GM23338 (cell line): ENCODE measurements at regions not wholly inside any gene's neighbourhood (a gene's known extent, or its start where the extent isn't known, plus 50 kb on each side); places are given as distances from the start of the nearest gene placed in this dataset.

Experiments used
- ATAC-seq: fragments of 200-7000 bp; cut with Tn5 transposase; 3 replicates; pipeline ENCODE4 v1.9.1; 2020
- DNase-seq: peaks from one replicate; pipeline ENCODE4 v3.0.0-alpha.2; 2015; ENCODE audit warnings: low spot score
- H2AFZ ChIP-seq: fragments of 200-600 bp; sonication (generic); 2 replicates; pipeline ENCODE4 v1.8.0; 2016; ENCODE audit warnings: antibody characterized with exemption, mild to moderate bottlenecking, moderate library complexity
- H3F3A ChIP-seq: fragments of 200-600 bp; sonication (generic); replicated peaks from 2 replicates; pipeline ENCODE4 v1.8.0; 2017; ENCODE audit warnings: antibody characterized with exemption, mixed run types, low read depth
- H3K27ac ChIP-seq: fragments of 200-600 bp; sonication (generic); 2 replicates; pipeline ENCODE4 v1.6.1; 2016; ENCODE audit warnings: low read depth
- H3K27me3 ChIP-seq: fragments of 200-600 bp; sonication (generic); 2 replicates; pipeline ENCODE4 v1.8.0; 2016; ENCODE audit warnings: mild to moderate bottlenecking, mixed run types, moderate library complexity; ENCODE audit not compliant: insufficient read depth
- H3K36me3 ChIP-seq: fragments of 200-600 bp; sonication (generic); 2 replicates; pipeline ENCODE4 v1.8.0; 2016; ENCODE audit warnings: mild to moderate bottlenecking; ENCODE audit not compliant: insufficient read depth
- H3K4me1 ChIP-seq: fragments of 200-600 bp; sonication (generic); 2 replicates; pipeline ENCODE4 v1.8.0; 2016; ENCODE audit warnings: mild to moderate bottlenecking, moderate library complexity; ENCODE audit not compliant: insufficient read depth
- H3K4me2 ChIP-seq: fragments of 200-600 bp; sonication (generic); 2 replicates; pipeline ENCODE4 v1.7.1; 2017; ENCODE audit warnings: mixed run types
- H3K4me3 ChIP-seq: fragments of 200-600 bp; sonication (generic); 2 replicates; pipeline ENCODE4 v1.6.1; 2016; ENCODE audit warnings: mixed run types
- H3K79me2 ChIP-seq: fragments of 200-600 bp; sonication (generic); replicated peaks from 2 replicates; pipeline ENCODE4 v1.8.0; 2017; ENCODE audit warnings: mild to moderate bottlenecking; ENCODE audit not compliant: insufficient read depth
- H3K9me2 ChIP-seq: fragments of 200-600 bp; sonication (generic); 2 replicates; pipeline ENCODE4 v1.8.0; 2017; ENCODE audit not compliant: insufficient read depth
- H4K20me1 ChIP-seq: fragments of 200-600 bp; sonication (generic); replicated peaks from 2 replicates; pipeline ENCODE4 v1.8.0; 2017; ENCODE audit warnings: mild to moderate bottlenecking; ENCODE audit not compliant: insufficient read depth
- H3K27ac Mint-ChIP-seq: 2 replicates; pipeline ENCODE4 v1.8.0; 2020; ENCODE audit warnings: inconsistent platforms, mild to moderate bottlenecking, moderate library complexity, mixed read lengths
- H3K27me3 Mint-ChIP-seq: 3 replicates; pipeline ENCODE4 v1.8.0; 2022; ENCODE audit warnings: low read depth, mild to moderate bottlenecking, moderate library complexity, mixed read lengths, inconsistent platforms; ENCODE audit not compliant: insufficient read depth, poor library complexity
- H3K36me3 Mint-ChIP-seq: 3 replicates; pipeline ENCODE4 v1.8.0; 2021; ENCODE audit warnings: low read depth, mild to moderate bottlenecking, inconsistent platforms, moderate library complexity, mixed read lengths
- H3K4me1 Mint-ChIP-seq: 3 replicates; pipeline ENCODE4 v1.8.0; 2020; ENCODE audit warnings: mild to moderate bottlenecking, inconsistent platforms, mixed read lengths
- H3K4me3 Mint-ChIP-seq: 3 replicates; pipeline ENCODE4 v1.8.0; 2021; ENCODE audit warnings: moderate library complexity, mild to moderate bottlenecking, inconsistent platforms, mixed read lengths
- H3K9me3 Mint-ChIP-seq: 3 replicates; pipeline ENCODE4 v1.8.0; 2020; ENCODE audit warnings: moderate library complexity, mild to moderate bottlenecking, inconsistent platforms, mixed read lengths
- CREB1 ChIP-seq: fragments of 250-450 bp; sonication (Bioruptor Pico); IDR thresholded peaks from 2 replicates; pipeline ENCODE4 v1.5.0; 2020; ENCODE audit warnings: low read depth, mild to moderate bottlenecking, moderate library complexity
- ETS1 ChIP-seq: IDR thresholded peaks from 2 replicates; pipeline ENCODE4 v1.6.1; 2016; ENCODE audit warnings: antibody characterized with exemption
- EZH2 ChIP-seq: fragments of 200-600 bp; sonication (generic); IDR thresholded peaks from one replicate; pipeline ENCODE4 v1.8.0; 2017; ENCODE audit warnings: antibody characterized with exemption, mild to moderate bottlenecking, low read depth; ENCODE audit not compliant: unreplicated experiment
- JUNB ChIP-seq: IDR thresholded peaks from one replicate; pipeline ENCODE4 v1.6.1; 2016; ENCODE audit warnings: antibody characterized with exemption; ENCODE audit not compliant: unreplicated experiment
- NANOG ChIP-seq: IDR thresholded peaks from 2 replicates; pipeline ENCODE4 v1.6.1; 2016; ENCODE audit warnings: antibody characterized with exemption, borderline replicate concordance
- POLR2AphosphoS5 ChIP-seq: IDR thresholded peaks from 2 replicates; pipeline ENCODE4 v1.6.1; 2016; ENCODE audit warnings: antibody characterized with exemption, low read depth
- STAT1 ChIP-seq: IDR thresholded peaks from one replicate; pipeline ENCODE4 v1.6.1; 2016; ENCODE audit warnings: antibody characterized with exemption; ENCODE audit not compliant: unreplicated experiment
- ZNF114 ChIP-seq: fragments of 250-450 bp; sonication (Bioruptor Pico); IDR thresholded peaks from 2 replicates; pipeline ENCODE4 v1.5.0; 2020; ENCODE audit warnings: mild to moderate bottlenecking, moderate library complexity
- ZNF331 ChIP-seq: fragments of 250-450 bp; sonication (Bioruptor Pico); IDR thresholded peaks from 2 replicates; pipeline ENCODE4 v1.5.0; 2020; ENCODE audit warnings: low read depth, mild to moderate bottlenecking, moderate library complexity
- ZNF462 ChIP-seq: fragments of 250-450 bp; sonication (Bioruptor Pico); IDR thresholded peaks from 2 replicates; pipeline ENCODE4 v1.5.0; 2020; ENCODE audit warnings: mild to moderate bottlenecking, moderate library complexity
- TF ChIP-seq, protein P1 (sequence below), 2 experiments: fragments of 200-600 bp in 1 of 2; sonication (generic) in 1 of 2; conservative IDR thresholded peaks; 2 replicates each; pipeline versions ENCODE4 v1.5.1 to v1.6.1; 2016 to 2017; ENCODE audit warnings: antibody characterized with exemption in 2 of 2, low read depth in 2 of 2, mild to moderate bottlenecking in 2 of 2, moderate library complexity in 1 of 2

GRCh38 chr12:115385141-115385540, 701.2 kb upstream of the TBX3 start:
- H3K4me2 ChIP-seq, result no peak overlapping the region
- no peak overlapping the region for H3K27ac Mint-ChIP-seq
- ATAC-seq (no peak), DNase-seq (no peak)
- H3K36me3 Mint-ChIP-seq, result no peaks in the 10 kb centered on the region
- no peak overlapping the region for H3K4me3 Mint-ChIP-seq
- no peaks in the 10 kb centered on the region for H3F3A ChIP-seq
- H3K4me3 ChIP-seq, result no peak overlapping the region
- no peaks in the 10 kb centered on the region for H3K36me3 ChIP-seq
- no peak overlapping the region for H3K27ac ChIP-seq
- H3K9me2 ChIP-seq, result no peaks in the 10 kb centered on the region
- TF ChIP-seq ZNF331 (CRISPR knock-in tag) (no peak), ETS1 (no peak), NANOG (no peak), JUNB (no peak), EZH2 (no peak), CREB1 (CRISPR knock-in tag) (no peak), STAT1 (no peak), POLR2AphosphoS5 (no peak), ZNF114 (CRISPR knock-in tag) (no peak), ZNF462 (CRISPR knock-in tag) (no peak)
- TF ChIP-seq, protein P1, sequence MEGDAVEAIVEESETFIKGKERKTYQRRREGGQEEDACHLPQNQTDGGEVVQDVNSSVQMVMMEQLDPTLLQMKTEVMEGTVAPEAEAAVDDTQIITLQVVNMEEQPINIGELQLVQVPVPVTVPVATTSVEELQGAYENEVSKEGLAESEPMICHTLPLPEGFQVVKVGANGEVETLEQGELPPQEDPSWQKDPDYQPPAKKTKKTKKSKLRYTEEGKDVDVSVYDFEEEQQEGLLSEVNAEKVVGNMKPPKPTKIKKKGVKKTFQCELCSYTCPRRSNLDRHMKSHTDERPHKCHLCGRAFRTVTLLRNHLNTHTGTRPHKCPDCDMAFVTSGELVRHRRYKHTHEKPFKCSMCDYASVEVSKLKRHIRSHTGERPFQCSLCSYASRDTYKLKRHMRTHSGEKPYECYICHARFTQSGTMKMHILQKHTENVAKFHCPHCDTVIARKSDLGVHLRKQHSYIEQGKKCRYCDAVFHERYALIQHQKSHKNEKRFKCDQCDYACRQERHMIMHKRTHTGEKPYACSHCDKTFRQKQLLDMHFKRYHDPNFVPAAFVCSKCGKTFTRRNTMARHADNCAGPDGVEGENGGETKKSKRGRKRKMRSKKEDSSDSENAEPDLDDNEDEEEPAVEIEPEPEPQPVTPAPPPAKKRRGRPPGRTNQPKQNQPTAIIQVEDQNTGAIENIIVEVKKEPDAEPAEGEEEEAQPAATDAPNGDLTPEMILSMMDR (conservative IDR thresholded peaks at IDR 0.05; ENCODE audit: low read depth in 2 of 2), result no peak
- H3K27me3 ChIP-seq, result no peaks in the 10 kb centered on the region
- H3K9me3 Mint-ChIP-seq, result no peaks in the 10 kb centered on the region
- H3K4me1 Mint-ChIP-seq, result peaks cover 16% of the 10 kb centered on the region
- no peak overlapping the region for H2AFZ ChIP-seq
- peaks cover 8% of the 10 kb centered on the region; the same call in 1 of the 2 replicates for H3K4me1 ChIP-seq
- no peaks in the 10 kb centered on the region for H3K79me2 ChIP-seq
- H3K27me3 Mint-ChIP-seq, result no peaks in the 10 kb centered on the region
- H4K20me1 ChIP-seq, result no peaks in the 10 kb centered on the region
